Lower lobe of right lung (tissue), 2 donors: ENCODE measurements at regions not wholly inside any gene's neighbourhood (a gene's known extent, or its start where the extent isn't known, plus 50 kb on each side); places are given as distances from the start of the nearest gene placed in this dataset.
"Not testable (repeated sequence)": the region's sequence is repeated elsewhere in the genome, so short reads cannot be mapped to it uniquely, and the experiment has no call there.

ENCODE experiments used
- ATAC-seq, 2 donors: fragments of 200-7000 bp; cut with Tn5 transposase; one replicate each; pipeline ENCODE4 v1.9.1; 2020 to 2022; ENCODE audit warnings: mild to moderate bottlenecking in 2 of 2, moderate library complexity in 2 of 2
- DNase-seq: peaks from one replicate; pipeline ENCODE4 v3.0.0-alpha.2; 2020
- H3K27ac ChIP-seq: fragments of 200-600 bp; one replicate; pipeline ENCODE4 v1.8.0; 2022
- H3K27me3 ChIP-seq: fragments of 200-600 bp; one replicate; pipeline ENCODE4 v1.8.0; 2022; ENCODE audit warnings: low read depth
- H3K36me3 ChIP-seq: fragments of 200-600 bp; one replicate; pipeline ENCODE4 v1.8.0; 2022; ENCODE audit warnings: mild to moderate bottlenecking
- H3K4me1 ChIP-seq: fragments of 200-600 bp; one replicate; pipeline ENCODE4 v1.8.0; 2022
- H3K4me3 ChIP-seq: fragments of 200-600 bp; one replicate; pipeline ENCODE4 v1.8.0; 2022; ENCODE audit warnings: mild to moderate bottlenecking
- H3K9me3 ChIP-seq: fragments of 200-600 bp; one replicate; pipeline ENCODE4 v1.8.0; 2022
- CTCF ChIP-seq: fragments of 200-600 bp; IDR thresholded peaks from one replicate; pipeline ENCODE4 v1.8.0; 2022; ENCODE audit warnings: antibody characterized with exemption, mild to moderate bottlenecking
- intact Hi-C: fragments of 100-400 bp; cut with DNase I; formaldehyde crosslinking; loops from one replicate; pipeline ENCODE4 v1.11.0; 2022
- donor health status: DM: no; HTN: yes; CAD: no; lungs with severe emphysema.

GRCh38 chr2:175247159-175247558 is 65.6 kb upstream of the ATP5MC3 start:
- H3K36me3 ChIP-seq: no peaks in the 10 kb centered on the region
- H3K27ac ChIP-seq: no peak overlapping the region
- intact Hi-C loops: no loop called here
- no peaks in the 10 kb centered on the region for H3K9me3 ChIP-seq
- H3K27me3 ChIP-seq: no peaks in the 10 kb centered on the region
- H3K4me3 ChIP-seq: no peak overlapping the region
- ATAC-seq: no peak
- TF ChIP-seq CTCF: no peak
- DNase-seq: no peak
- no peaks in the 10 kb centered on the region for H3K4me1 ChIP-seq

GRCh38 chr2:175244697-175245096 is 63.2 kb upstream of the ATP5MC3 start:
- intact Hi-C loops: no loop called here
- no peak for ATAC-seq
- no peak overlapping the region for H3K27ac ChIP-seq
- no peak for DNase-seq
- TF ChIP-seq CTCF: no peak
- no peaks in the 10 kb centered on the region for H3K27me3 ChIP-seq
- H3K4me3 ChIP-seq: no peak overlapping the region
- H3K36me3 ChIP-seq: no peaks in the 10 kb centered on the region
- H3K4me1 ChIP-seq: no peaks in the 10 kb centered on the region
- no peaks in the 10 kb centered on the region for H3K9me3 ChIP-seq

GRCh38 chr2:175241691-175242090 is 60.2 kb upstream of the ATP5MC3 start:
- ATAC-seq: no peak
- no peaks in the 10 kb centered on the region for H3K9me3 ChIP-seq

GRCh38 chr2:175240033-175240432 is 58.5 kb upstream of the ATP5MC3 start:
- DNase-seq, H3K36me3 ChIP-seq, ATAC-seq, H3K27ac ChIP-seq, H3K4me1 ChIP-seq, H3K9me3 ChIP-seq, H3K4me3 ChIP-seq, intact Hi-C loops, H3K27me3 ChIP-seq: not testable (repeated sequence)

More at GRCh38 chr2:175241691-175242090, 60.2 kb upstream of the ATP5MC3 start:
- H3K4me1 ChIP-seq: no peaks in the 10 kb centered on the region
- no peak for DNase-seq
- no peaks in the 10 kb centered on the region for H3K36me3 ChIP-seq
- TF ChIP-seq CTCF: no peak
- intact Hi-C loops: no loop called here
- no peak overlapping the region for H3K4me3 ChIP-seq
- H3K27ac ChIP-seq: no peak overlapping the region
- H3K27me3 ChIP-seq: no peaks in the 10 kb centered on the region

- ATAC-seq: no peak
- DNase-seq: no peak
- H3K36me3 ChIP-seq: no peaks in the 10 kb centered on the region
- no peaks in the 10 kb centered on the region for H3K27me3 ChIP-seq
- no peak for TF ChIP-seq CTCF
- no peaks in the 10 kb centered on the region for H3K9me3 ChIP-seq
- intact Hi-C loops: no loop called here
- no peaks in the 10 kb centered on the region for H3K4me1 ChIP-seq
- H3K4me3 ChIP-seq: no peak overlapping the region
- no peak overlapping the region for H3K27ac ChIP-seq
Measured at GRCh38 chr2:175236930-175237329, 55.4 kb upstream of the ATP5MC3 start.

GRCh38 chr2:175234650-175235049 is 53.1 kb upstream of the ATP5MC3 start:
- Histone ChIP-seq H3K36me3 (no peaks in the 10 kb centered on the region), H3K4me1 (no peaks in the 10 kb centered on the region), H3K9me3 (no peaks in the 10 kb centered on the region), H3K27ac (no peak overlapping the region), H3K4me3 (no peak overlapping the region), H3K27me3 (no peaks in the 10 kb centered on the region)
- DNase-seq: no peak
- no peak for TF ChIP-seq CTCF
- no peak for ATAC-seq
- intact Hi-C loops: no loop called here
